Prostate gland (tissue), 2 donors: ENCODE measurements at regions not wholly inside any gene's neighbourhood (a gene's known extent, or its start where the extent isn't known, plus 50 kb on each side); places are given as distances from the start of the nearest gene placed in this dataset.

Source experiments
- CTCF ChIP-seq, 4 experiments: fragments of 200-600 bp in 2 of 4; fragments of 450-650 bp in 2 of 4; sonication (generic) in 2 of 4; IDR thresholded peaks; 1 replicate in 3 of 4; 2 replicates in 1 of 4; pipeline ENCODE4 v1.5.1; 2016 to 2019; ENCODE audit warnings: antibody characterized with exemption in 4 of 4, mild to moderate bottlenecking in 2 of 4, moderate library complexity in 2 of 4
- POLR2A ChIP-seq: fragments of 450-650 bp; IDR thresholded peaks from one replicate; pipeline ENCODE4 v1.6.1; 2016; ENCODE audit warnings: antibody characterized with exemption, mild to moderate bottlenecking

GRCh38 chr5:82925061-82925411 is 152.2 kb downstream of the TMEM167A start:
- TF ChIP-seq CTCF (IDR thresholded peaks at IDR 0.05) (no peak), POLR2A (no peak)
